Endothelial cell of umbilical vein (primary cell): ENCODE measurements at regions not wholly inside any gene's neighbourhood (a gene's known extent, or its start where the extent isn't known, plus 50 kb on each side); places are given as distances from the start of the nearest gene placed in this dataset.

ENCODE experiments used
- POLR2A ChIP-seq: IDR thresholded peaks from 2 replicates; pipeline ENCODE4 v1.6.1; 2012; ENCODE audit warnings: low read depth, mild to moderate bottlenecking, control low read depth, low read length
- TF ChIP-seq, protein P1 (sequence below), 2 donors: IDR thresholded peaks; 1 replicate in 1 of 2; 2 replicates in 1 of 2; pipeline ENCODE4 v1.5.1; 2011; ENCODE audit warnings: low read length in 2 of 2, mild to moderate bottlenecking in 2 of 2, moderate library complexity in 2 of 2, control low read depth in 1 of 2, inconsistent platforms in 1 of 2, low read depth in 1 of 2; ENCODE audit not compliant: insufficient read depth in 1 of 2; ENCODE audit errors: extremely low read depth in 1 of 2

DNA sequence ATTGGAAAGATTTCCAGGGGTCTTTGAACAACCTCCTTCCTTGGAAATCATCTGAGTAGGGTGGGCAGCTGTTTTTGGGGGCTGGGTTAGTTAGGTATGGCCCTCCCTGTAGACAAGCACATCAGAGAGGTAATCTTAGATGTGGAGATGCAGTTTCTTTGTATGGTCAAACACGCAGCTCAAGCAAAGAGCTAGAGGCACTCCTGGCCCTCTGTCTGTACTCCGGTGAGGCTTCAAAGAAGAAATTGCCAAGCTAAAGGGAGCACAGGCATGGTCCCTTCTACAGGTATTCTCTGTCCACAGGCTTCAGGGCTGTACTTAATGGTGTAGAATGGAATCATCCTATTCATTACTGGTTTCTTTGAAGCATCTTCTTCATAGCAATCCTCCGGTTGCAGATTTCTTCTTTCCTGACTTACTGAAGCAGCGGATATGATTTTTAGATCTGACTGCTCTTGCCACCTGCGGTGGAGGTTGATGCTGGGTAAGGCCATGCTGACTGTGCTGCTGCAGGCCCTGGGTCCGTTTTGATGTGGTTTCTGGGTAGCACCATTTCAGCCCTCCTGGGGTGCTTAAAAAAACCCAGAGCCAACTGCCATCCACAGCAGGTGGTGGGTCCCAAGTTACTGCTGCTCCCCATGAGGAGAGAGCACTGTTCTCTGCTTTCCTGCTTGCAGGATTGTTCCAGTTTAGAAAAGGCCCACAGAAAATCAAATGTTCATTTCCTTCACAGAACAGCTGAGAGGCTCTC lies 318.9 kb upstream of the GATB start:
- TF ChIP-seq, protein P1, sequence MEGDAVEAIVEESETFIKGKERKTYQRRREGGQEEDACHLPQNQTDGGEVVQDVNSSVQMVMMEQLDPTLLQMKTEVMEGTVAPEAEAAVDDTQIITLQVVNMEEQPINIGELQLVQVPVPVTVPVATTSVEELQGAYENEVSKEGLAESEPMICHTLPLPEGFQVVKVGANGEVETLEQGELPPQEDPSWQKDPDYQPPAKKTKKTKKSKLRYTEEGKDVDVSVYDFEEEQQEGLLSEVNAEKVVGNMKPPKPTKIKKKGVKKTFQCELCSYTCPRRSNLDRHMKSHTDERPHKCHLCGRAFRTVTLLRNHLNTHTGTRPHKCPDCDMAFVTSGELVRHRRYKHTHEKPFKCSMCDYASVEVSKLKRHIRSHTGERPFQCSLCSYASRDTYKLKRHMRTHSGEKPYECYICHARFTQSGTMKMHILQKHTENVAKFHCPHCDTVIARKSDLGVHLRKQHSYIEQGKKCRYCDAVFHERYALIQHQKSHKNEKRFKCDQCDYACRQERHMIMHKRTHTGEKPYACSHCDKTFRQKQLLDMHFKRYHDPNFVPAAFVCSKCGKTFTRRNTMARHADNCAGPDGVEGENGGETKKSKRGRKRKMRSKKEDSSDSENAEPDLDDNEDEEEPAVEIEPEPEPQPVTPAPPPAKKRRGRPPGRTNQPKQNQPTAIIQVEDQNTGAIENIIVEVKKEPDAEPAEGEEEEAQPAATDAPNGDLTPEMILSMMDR (IDR thresholded peaks at IDR 0.05; ENCODE audit: extremely low read depth in 1 of 2, insufficient read depth in 1 of 2, low read depth in 1 of 2, low read length in 2 of 2), result no peak
- TF ChIP-seq POLR2A, result no peak
